ENCODE measurements at regions not wholly inside any gene's neighbourhood (a gene's known extent, or its start where the extent isn't known, plus 50 kb on each side); places are given as distances from the start of the nearest gene placed in this dataset.

DNA sequence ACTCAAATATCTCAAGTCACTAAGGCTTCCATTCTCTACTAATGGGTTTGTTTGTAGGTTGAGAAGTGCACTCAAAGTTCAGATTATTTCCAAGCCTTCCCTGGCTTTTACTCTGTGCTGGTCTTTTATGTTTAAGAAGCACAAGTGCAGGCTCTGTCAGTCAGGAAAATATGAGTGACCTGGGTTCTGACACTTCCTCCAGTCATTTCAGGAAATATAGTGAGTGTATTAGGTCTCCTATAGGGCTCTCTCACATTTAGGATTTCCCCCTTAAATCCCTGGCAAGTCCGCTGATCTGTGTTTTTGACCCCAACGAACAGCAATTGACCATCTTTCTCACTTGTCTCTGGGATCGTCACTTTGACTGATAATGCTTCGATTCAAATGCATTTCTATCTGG lies 210.2 kb downstream of the ARPP21 start:
- DNase-seq (ENCODE audit: low spot score): no peak

DNA sequence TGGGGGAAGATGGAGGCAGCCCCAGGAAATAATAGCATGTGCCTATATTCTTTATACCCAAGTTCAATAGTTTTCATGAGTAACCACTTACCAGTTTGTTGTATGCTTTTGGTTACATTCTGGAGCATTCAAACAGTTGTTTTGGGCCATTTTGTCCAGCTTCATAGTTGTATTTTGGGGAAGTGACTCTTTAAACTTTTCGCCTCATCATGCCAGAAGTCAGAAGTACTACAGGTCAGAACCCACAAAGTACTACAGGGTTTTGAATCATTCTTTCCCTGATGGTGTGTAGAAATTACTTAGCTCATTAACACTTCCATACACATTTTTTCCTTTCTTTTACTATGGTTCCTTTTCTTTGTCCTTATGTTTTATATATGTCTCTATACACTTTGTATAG lies 210.6 kb downstream of the ARPP21 start:
- no peak for DNase-seq (ENCODE audit: low spot score)

DNA sequence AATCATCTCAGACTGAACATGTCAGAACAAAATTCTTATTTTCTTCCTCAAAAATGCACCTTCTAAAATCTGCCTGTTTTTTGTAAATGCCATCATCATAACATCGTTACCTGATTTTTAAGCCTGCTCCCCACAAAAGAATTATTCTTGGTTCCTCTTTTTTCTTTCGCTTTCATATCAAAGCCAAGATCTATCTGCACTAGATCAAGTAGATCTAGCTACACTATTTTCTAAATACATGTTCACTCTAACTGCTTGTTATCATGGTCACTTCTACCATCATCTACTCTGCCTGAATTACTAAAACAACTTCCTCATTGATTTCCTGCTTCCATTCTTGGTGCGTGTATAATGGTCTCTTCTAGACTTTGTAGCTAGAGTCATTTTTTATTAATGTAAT lies 217.7 kb downstream of the ARPP21 start:
- no peak for DNase-seq (ENCODE audit: low spot score)

DNA sequence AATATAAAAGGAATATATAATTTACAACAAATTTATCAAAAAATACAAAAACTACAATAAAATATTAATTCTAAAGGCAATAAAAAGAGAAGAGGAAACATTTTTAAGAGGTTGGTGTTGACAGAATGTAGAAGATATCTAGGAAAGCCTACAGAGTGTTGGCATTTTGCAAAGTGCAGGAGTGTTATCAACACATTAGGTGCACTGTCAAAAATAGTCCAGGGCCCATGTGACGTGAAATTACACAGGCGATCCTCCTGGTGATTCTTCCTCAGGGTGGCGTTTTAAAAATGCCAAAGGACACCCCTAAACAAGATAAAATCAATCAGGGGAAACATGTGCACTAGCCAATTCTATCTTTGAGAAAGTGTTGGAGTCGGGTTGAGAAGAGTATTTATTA lies 222.7 kb downstream of the ARPP21 start:
- DNase-seq (ENCODE audit: low spot score): no peak

DNA sequence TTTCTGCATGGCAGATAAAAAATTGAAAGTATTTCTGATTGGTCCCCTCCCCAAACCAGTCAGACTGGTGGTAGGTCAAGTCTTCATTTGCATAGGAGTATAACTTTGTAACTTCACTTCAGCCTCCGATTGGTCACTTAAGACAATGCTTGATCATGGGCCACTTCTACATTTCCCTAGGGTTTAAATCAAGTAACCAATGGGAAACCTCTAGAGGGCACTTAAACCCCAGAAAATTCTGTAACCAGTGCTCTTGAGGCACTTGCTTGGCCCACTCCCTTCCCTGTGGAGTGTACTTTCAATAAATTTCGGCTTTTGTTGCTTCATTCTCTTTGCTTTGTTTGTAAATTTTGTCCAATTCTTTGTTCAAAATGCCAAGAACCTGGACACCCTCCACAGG lies 225.5 kb downstream of the ARPP21 start:
- DNase-seq (ENCODE audit: low spot score): no peak

DNA sequence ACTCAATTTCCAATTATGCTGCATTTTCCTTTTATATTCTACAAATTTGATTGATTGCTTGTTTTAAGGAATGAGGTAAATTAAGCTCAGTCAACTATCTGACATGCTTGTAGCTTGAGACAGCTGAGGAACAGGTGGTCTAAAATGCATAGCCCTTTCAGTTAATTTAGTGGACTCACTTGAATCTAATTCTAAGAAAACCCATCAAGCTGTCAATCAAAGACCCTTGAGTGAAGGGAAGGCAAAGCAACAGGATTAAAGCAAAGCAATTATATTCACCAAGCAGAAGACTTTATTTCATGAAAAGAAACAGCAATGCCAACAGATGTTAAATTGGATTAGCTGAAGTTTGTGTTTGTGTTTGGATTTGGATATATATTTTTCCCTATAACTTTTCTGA lies 228.5 kb downstream of the ARPP21 start:
- no peak for DNase-seq (ENCODE audit: low spot score)

DNA sequence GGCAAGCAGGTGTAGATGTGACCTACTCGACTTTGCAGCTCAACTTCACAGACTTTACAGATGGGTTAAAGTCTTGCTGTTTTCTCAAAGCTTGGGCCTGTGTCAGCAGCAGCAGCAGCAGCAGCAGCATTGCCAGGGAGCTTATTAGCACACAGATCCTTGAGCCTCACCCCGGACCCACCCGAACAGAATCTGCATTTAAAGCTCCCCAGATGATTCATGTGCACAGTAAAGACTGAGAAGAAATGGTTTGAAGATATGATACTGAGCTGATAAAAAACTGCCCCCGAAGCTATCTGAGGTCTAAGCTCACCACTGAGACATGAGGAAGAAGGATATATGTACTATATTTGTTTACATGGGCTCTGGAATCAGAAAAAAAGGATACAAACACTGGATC lies 231.7 kb downstream of the ARPP21 start:
- no peak for DNase-seq (ENCODE audit: low spot score)

DNA sequence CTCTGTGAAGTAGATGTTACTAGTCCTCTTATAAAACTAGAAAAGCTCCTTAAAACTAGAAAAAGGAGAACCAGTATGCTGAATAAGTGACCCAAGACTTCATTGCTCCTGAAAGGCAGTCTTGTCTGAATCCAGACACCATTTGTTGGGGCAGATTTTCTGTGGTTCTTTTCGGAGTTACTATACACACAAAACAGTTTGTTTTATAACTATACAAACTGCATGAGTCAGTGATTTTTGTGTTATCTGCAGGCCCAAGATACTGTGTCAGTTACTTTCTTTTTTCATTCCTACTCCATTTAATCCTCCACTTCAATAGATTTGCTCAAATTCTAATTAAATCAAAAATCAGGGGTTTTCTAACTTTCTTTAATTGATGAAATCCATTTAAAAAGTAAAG lies 244.6 kb downstream of the ARPP21 start:
- no peak for DNase-seq (ENCODE audit: low spot score)

DNA sequence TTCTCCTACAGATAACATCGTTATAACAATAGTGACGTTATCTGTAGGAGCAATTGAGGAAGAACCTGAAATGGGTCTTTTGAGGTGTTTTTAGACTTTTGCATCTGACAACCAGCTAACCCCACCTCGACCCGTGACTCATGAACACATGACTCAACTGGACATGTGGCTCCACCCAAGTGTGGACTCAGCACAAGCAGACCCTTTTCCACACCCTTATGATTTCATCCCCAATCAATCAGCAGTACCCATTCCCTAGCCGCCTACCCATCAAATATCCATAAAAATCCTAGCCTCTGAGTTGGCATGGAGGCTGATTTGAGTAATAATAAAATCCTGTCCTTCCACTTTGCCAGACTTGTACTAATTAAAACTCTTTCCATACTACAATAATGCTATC lies 255.4 kb downstream of the ARPP21 start:
- DNase-seq (ENCODE audit: low spot score): no peak

DNA sequence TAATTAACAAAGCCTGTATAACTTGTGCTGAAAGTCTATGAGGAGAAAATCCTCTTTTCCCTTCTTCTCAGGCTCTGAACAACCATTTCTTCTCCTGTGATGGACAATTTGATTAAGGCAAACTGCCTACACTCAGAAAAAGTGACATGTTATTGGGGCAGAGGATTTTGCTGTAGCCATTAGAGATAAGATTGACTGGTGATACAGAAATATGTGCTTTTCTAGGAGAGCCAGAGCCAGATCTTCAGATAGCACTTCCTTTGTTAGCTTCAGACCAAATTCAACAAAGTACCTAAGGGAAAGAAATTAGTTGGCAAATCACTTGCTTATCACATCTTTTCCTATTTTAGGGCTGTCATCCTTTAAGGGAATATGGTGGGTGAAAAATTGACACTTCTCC lies 259.9 kb downstream of the ARPP21 start:
- DNase-seq (ENCODE audit: low spot score): no peak

DNA sequence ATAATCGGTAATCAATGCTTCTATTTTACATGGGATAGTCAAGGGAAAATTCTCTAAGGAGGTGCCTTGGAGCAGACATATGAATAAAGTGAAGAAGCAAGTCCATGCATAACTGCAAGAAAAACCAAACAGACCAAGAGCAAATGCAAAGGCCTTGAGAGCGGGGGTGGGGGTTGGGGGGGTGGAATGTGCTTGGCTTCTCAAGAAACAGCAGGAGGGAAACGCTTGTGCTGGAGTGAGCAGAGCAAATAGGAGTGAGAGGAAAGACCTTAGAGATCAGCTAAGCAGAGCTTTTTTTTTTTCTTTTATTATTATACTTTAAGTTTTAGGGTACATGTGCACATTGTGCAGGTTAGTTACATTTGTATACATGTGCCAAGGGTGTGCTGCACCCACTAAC lies 260.8 kb downstream of the ARPP21 start:
- peak; percentile 23 for DNase-seq (ENCODE audit: low spot score)

DNA sequence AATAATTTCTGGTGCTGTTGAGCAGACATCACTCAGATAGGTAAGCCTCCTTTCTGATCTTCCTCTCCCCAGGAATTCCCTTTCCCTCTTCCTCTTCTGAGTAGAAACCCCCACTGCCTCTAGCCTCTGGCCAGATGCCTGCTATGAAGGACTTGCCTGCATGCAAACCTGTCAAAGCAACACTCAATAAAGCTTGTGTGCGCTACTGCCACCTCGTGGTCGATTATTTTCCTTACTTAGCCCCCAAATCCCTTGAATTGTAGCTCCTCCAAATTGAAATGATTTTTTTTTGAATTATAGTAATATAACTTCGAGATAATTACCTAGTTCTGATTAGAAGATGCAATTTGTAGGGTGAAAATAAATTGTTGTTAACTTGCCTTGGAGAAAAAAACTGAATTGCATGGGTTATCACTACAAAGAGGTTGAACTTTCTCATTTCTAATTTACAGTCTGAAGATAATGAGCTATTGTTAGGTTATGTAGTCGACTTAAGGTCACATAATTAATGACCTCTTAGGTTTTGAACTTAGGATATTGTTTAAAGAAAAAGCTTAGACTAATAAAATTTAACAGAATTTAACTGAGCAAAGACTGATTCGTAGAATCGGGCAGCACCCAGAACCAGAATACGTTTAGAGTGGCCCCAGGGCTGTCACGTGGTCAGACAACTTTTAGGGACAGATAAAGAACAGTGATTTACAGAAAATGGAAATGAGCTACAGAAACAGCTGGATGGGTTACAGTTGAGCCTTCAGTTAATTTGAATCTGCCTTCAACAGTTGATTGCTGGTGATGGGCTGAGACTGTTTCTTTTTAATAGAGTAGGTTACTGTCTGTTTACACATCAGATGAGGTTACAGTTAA lies 269.3 kb downstream of the ARPP21 start:
- peak; percentile 72 for DNase-seq (ENCODE audit: low spot score)

DNA sequence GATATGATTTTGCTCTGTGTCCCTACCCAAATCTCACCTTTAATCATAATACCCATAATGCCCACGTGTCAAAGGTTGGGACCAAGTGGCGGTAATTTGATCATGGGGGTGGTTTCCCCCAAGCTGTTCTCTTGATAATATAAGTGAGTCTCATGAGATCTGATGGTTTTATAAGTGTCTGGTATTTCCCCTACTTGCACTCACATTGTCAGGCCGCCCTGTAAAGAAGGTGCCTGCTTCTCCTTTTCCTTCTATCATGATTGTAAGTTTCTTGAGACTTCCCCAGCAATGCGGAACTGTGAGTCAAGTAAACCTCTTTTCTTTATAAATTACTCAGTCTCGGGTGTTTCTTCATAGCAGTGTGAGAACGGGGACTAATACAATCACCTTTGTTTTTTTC lies 279.8 kb downstream of the ARPP21 start:
- no peak for DNase-seq (ENCODE audit: low spot score)

DNA sequence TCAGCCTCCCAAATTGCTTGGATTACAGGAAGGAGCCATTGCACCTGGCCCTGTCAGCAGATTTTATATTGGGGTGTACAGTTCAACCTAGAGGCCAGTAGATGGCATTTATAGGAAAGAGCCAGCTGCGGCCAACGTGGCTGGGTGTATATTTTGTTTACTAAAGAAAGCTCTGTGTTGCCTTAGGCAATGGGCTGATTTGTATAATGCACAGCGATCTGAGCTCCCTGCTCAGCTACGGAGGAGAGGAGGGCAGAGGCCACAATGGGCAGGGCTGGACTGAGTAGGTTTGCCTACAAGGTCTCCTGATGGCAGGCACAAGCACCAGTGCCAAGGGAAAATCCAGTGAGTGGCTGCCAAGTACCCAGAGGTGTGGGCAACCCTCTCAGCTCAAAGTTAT lies 282.4 kb downstream of the ARPP21 start:
- DNase-seq (ENCODE audit: low spot score): no peak

DNA sequence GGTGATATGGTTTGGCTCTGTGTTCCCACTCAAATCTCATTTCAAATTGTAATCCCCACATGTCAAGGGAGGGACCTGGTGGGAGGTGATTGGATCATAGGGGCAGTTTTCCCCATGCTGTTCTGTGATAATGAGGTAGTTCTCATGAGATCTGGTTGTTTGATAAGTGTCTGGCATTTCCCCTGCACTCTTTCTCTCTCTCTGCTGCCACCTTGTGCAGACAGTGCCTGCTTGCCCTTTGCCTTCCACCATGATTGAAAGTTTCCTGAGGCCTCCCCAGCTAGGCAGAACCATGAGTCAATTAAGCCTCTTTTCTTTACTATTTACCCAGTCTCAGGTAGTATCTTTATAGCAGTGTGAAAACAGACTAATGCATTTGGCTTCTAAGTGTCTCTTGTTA lies 284.7 kb downstream of the ARPP21 start:
- DNase-seq (ENCODE audit: low spot score): peak; percentile 17

DNA sequence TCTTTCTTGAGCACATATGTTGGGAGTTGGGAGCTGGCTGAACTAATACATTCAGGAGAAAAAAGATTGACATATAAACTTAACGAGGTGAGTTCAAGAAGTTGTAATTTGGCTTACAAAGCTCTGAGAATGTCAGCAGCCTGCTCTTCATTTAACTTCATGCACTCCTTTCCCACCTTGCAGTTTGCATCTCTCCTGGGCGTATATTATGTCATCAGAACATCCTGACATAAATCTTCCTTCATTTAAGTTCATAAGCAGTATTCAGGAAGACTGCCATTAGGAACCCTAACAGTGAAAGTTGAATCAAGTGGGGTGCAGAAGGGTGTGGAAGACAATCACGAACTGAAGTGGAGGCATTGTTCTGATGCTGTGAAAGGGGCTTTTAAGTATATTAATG lies 288.1 kb downstream of the ARPP21 start:
- DNase-seq (ENCODE audit: low spot score): no peak

DNA sequence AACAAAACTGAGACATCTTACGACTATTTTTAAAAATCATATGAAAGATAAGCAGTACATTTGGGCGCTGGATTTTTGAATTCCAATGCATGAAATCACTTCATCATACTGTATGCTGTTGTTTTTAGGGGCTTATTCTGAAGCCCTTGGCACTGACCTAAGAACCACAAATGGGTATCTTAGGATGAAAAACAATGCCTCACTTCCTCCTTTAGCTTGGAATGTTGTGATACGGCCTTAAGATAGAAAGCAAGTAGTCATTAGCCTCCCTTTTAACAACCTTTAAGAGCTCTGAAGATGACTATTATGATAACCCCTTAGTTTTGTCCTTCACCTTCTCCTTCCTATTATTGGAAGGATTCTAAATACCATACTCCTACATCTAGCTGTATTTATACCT lies 289.8 kb downstream of the ARPP21 start:
- no peak for DNase-seq (ENCODE audit: low spot score)

DNA sequence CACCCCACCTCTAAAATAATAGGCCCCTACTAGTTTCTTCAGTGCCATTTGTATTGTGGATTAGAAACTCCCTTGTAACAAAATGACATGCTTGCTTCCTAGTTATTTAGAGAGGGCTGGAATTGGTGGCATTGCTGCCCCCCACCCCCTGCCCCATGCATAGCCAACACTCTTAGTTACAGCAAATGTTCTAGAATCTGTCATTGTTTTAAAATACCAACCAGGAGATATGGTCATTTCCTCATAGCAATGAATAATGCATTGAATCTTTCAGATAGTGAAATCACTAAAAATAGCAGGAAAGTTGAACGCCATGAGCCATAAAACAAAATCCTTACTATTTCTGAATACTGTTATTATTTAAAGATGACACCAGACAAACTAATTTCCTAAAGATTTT lies 292.5 kb downstream of the ARPP21 start:
- no peak for DNase-seq (ENCODE audit: low spot score)

DNA sequence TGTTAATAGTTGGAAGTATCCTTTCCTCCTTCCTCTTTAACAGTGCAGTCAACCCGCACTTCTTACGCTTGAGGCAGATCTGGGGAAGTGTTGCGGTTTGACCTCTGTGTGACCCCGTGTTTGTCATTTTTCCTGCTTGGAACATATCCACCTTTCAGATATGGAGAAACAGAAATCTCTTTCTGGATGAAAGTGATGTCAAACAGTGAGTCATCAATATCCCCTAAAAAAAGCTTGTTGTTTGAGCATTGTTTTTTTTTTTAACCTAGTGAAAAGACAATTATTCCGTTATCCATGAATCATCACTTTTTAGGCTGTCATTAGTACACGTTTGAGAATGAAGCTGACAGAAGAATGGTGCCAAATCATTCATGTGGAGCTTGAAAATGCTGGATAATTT lies 293.7 kb downstream of the ARPP21 start:
- no peak for DNase-seq (ENCODE audit: low spot score)

DNA sequence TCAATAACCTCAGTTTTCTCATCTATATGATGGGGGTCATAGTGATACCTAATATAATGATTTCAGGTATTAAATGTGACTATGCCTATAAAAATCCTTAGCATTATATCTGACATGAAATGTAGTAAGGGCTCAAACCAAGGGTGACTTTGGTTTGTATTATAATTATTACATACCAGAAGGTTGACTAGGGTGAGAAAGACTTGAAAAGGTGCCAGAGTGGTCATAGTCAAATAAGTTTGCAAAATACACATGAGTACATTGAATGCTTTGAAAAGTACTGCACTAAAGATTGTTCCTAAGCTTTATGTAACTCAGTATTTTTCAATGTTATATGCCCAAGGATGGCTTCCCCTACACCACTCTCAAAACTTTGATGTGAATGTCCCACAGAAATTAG lies 297.2 kb downstream of the ARPP21 start:
- no peak for DNase-seq (ENCODE audit: low spot score)

DNA sequence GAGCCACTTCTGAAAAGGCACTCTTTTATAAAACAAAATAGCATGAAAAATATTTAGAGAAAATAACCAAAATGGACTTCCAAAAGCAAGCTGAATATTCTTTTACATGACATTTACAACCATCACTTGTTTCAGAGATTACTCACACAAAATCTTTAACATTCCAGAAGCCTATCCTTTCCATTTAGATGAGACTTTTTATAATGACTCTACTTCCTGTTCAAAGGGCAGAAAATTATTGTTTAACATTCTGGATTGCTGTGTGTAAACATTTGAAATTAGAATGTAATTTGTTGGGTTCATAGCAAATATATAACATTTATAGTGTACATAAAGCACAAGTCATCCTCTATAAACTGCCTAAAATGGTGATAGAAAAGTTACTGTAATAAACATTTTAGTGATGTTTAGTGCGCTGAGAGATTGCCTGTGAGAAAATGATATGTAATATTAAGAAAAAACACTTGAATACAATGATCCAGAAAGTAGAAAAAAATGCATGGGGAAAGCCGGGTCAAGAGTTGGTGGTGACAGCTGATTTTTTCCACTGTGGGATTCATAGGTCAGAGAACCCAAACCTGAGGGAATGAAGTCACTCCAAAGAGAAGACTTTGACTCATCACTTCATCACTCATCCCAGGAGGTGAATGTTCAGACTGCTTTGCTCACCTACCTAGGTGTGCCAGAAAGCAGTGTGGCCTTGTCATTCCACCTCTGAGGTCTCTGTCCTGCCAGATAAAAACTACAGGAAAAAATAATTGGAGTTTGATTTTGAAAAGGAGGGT lies 305.8 kb downstream of the ARPP21 start:
- DNase-seq (ENCODE audit: low spot score): no peak

DNA sequence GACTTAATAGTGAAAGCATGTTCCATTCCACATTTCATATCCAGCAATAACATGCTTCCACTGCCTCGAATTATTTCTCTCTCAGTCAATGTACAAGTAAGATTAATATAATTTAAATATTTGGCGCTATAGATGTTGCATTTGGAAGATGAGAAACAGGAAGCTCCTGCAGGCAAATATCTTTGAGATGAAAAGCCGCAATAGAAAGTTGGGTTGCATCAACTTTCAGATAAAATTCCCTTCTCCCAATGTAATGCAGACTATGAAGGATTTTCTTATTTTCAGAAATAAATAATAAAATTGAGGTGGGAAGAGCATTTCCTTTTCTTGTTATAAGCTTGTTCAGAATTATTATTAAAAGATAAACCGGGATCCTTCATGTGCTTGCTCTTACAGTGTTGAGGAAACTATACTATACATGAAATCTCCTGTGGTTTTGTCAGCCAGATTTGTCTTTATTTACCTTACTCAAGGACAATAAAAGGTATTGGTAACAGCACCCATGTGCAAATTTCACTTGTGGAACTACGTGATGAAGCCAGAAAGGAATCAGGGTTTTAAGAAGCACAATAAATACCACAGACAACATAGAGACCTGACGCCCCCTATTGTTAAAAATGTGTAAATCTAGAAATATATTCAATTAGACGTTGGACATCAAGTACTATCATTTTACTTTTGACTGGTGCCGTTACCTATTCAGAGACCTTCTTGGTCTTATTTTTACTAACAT lies 307.0 kb downstream of the ARPP21 start:
- DNase-seq (ENCODE audit: low spot score): peak; percentile 17
